Colonic mucosa (tissue), 4 donors: ENCODE measurements at regions not wholly inside any gene's neighbourhood (a gene's known extent, or its start where the extent isn't known, plus 50 kb on each side); places are given as distances from the start of the nearest gene placed in this dataset.
"Not testable (repeated sequence)": the region's sequence is repeated elsewhere in the genome, so short reads cannot be mapped to it uniquely, and the experiment has no call there.

Source experiments
- DNase-seq: peaks from one replicate; pipeline ENCODE4 v3.0.0-alpha.2; 2020
- H3K27ac ChIP-seq: fragments of 200-600 bp; one replicate; pipeline ENCODE4 v1.8.0; 2021
- H3K27me3 ChIP-seq: fragments of 200-600 bp; one replicate; pipeline ENCODE4 v1.8.0; 2021
- H3K36me3 ChIP-seq: fragments of 200-600 bp; one replicate; pipeline ENCODE4 v1.8.0; 2021
- H3K4me1 ChIP-seq: fragments of 200-600 bp; one replicate; pipeline ENCODE4 v1.8.0; 2021; ENCODE audit warnings: mild to moderate bottlenecking
- H3K4me3 ChIP-seq: fragments of 200-600 bp; one replicate; pipeline ENCODE4 v1.8.0; 2021
- H3K9ac ChIP-seq, 2 donors: one replicate each; pipeline ENCODE4 v1.7.0; 2013; ENCODE audit warnings: control low read depth in 2 of 2, low read depth in 2 of 2, low read length in 2 of 2
- H3K9me3 ChIP-seq: fragments of 200-600 bp; one replicate; pipeline ENCODE4 v1.8.0; 2021
- CTCF ChIP-seq: fragments of 200-600 bp; IDR thresholded peaks from one replicate; pipeline ENCODE4 v1.8.0; 2022; ENCODE audit warnings: antibody characterized with exemption, mild to moderate bottlenecking
- intact Hi-C: fragments of 100-400 bp; cut with DNase I; formaldehyde crosslinking; loops from one replicate; pipeline ENCODE4 v1.14.1; 2022
- donor health status: healthy.
- donor health status: DM: no; HTN: no; CAD: no.
- donor health status: DM: no; HTN: no; CAD: no.

GRCh38 chr5:90265545-90265857 lies 144.1 kb downstream of the CETN3 start:
- H3K27me3 ChIP-seq, result no peaks in the 10 kb centered on the region
- no peak overlapping the region for H3K27ac ChIP-seq
- no peak for DNase-seq
- intact Hi-C loops, result loop anchor here (2.0 to 5.0 kb wide), 2 partner anchors 131 to 1538 kb away; no protein-coding TSS in a partner anchor
- no peak for TF ChIP-seq CTCF
- H3K9ac ChIP-seq, result no peak overlapping the region
- no peaks in the 10 kb centered on the region for H3K36me3 ChIP-seq
- H3K4me3 ChIP-seq, result no peak overlapping the region
- no peaks in the 10 kb centered on the region for H3K9me3 ChIP-seq
- H3K4me1 ChIP-seq, result no peaks in the 10 kb centered on the region

GRCh38 chr5:90264689-90265544 lies 144.6 kb downstream of the CETN3 start:
- TF ChIP-seq CTCF, result peak; percentile 84
- intact Hi-C loops, result loop anchor here (2.0 to 5.0 kb wide), 2 partner anchors 130 to 1538 kb away; no protein-coding TSS in a partner anchor
- no peaks in the 10 kb centered on the region for H3K4me1 ChIP-seq
- no peaks in the 10 kb centered on the region for H3K36me3 ChIP-seq
- H3K27ac ChIP-seq, result no peak overlapping the region
- H3K9me3 ChIP-seq, result no peaks in the 10 kb centered on the region
- no peaks in the 10 kb centered on the region for H3K27me3 ChIP-seq
- DNase-seq, result peak; percentile 60
- H3K9ac ChIP-seq, result no peak overlapping the region
- H3K4me3 ChIP-seq, result no peak overlapping the region

- TF ChIP-seq CTCF, result no peak
- no peaks in the 10 kb centered on the region for H3K27me3 ChIP-seq
- no peak overlapping the region for H3K27ac ChIP-seq
- H3K9ac ChIP-seq, result no peak overlapping the region
- no peaks in the 10 kb centered on the region for H3K9me3 ChIP-seq
- no peak overlapping the region for H3K4me3 ChIP-seq
- H3K36me3 ChIP-seq, result no peaks in the 10 kb centered on the region
- intact Hi-C loops, result no loop called here
- H3K4me1 ChIP-seq, result no peaks in the 10 kb centered on the region
- no peak for DNase-seq
Measured at GRCh38 chr5:90263102-90263820, 146.3 kb downstream of the CETN3 start.

- Histone ChIP-seq H3K4me1 (no peaks in the 10 kb centered on the region), H3K9ac (no peak overlapping the region), H3K9me3 (no peaks in the 10 kb centered on the region), H3K36me3 (no peaks in the 10 kb centered on the region), H3K27me3 (no peaks in the 10 kb centered on the region), H3K4me3 (no peak overlapping the region), H3K27ac (no peak overlapping the region)
- no peak for TF ChIP-seq CTCF
- intact Hi-C loops, result no loop called here
- no peak for DNase-seq
Measured at GRCh38 chr5:90251447-90251846, 158.1 kb downstream of the CETN3 start.

- DNase-seq, result no peak
- Histone ChIP-seq H3K27me3 (no peaks in the 10 kb centered on the region), H3K9ac (no peak overlapping the region), H3K4me1 (no peaks in the 10 kb centered on the region), H3K36me3 (no peaks in the 10 kb centered on the region), H3K9me3 (no peaks in the 10 kb centered on the region), H3K4me3 (no peak overlapping the region), H3K27ac (no peak overlapping the region)
- no peak for TF ChIP-seq CTCF
- intact Hi-C loops, result no loop called here
Measured at GRCh38 chr5:90248640-90249039, 160.9 kb downstream of the CETN3 start.

GRCh38 chr5:90243848-90244247 lies 165.7 kb downstream of the CETN3 start:
- H3K4me3 ChIP-seq, H3K27ac ChIP-seq, H3K9ac ChIP-seq, H3K4me1 ChIP-seq, H3K36me3 ChIP-seq, DNase-seq, intact Hi-C loops, H3K9me3 ChIP-seq, H3K27me3 ChIP-seq: not testable (repeated sequence)
